ENCODE measurements at regions not wholly inside any gene's neighbourhood (a gene's known extent, or its start where the extent isn't known, plus 50 kb on each side); places are given as distances from the start of the nearest gene placed in this dataset.

- peaks cover 0 to 4% (median 0%) of the 10 kb centered on the region in 9 donors for H3K27me3 ChIP-seq
- H3K27ac ChIP-seq = no peak overlapping the region
- no peaks in the 10 kb centered on the region for H3K36me3 ChIP-seq
- H3K4me3 ChIP-seq = no peak overlapping the region
- TF ChIP-seq POLR2A (IDR thresholded peaks at IDR 0.05) = no peak
- TF ChIP-seq, protein P1, sequence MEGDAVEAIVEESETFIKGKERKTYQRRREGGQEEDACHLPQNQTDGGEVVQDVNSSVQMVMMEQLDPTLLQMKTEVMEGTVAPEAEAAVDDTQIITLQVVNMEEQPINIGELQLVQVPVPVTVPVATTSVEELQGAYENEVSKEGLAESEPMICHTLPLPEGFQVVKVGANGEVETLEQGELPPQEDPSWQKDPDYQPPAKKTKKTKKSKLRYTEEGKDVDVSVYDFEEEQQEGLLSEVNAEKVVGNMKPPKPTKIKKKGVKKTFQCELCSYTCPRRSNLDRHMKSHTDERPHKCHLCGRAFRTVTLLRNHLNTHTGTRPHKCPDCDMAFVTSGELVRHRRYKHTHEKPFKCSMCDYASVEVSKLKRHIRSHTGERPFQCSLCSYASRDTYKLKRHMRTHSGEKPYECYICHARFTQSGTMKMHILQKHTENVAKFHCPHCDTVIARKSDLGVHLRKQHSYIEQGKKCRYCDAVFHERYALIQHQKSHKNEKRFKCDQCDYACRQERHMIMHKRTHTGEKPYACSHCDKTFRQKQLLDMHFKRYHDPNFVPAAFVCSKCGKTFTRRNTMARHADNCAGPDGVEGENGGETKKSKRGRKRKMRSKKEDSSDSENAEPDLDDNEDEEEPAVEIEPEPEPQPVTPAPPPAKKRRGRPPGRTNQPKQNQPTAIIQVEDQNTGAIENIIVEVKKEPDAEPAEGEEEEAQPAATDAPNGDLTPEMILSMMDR (IDR thresholded peaks at IDR 0.05) = no peak
- intact Hi-C loops (cut with DNase I) = no loop called here
- peaks cover 0 to 8% (median 0%) of the 10 kb centered on the region in 12 donors for H3K9me3 ChIP-seq
- no peaks in the 10 kb centered on the region for H3K4me1 ChIP-seq
- 43 to 58% (median 51%) methylated on average over 7 of the region's 7 CpGs for WGBS, 4 donors
- ATAC-seq (no peak), DNase-seq (no peak)
Measured at GRCh38 chr7:68371985-68372384, 1226.3 kb upstream of the AUTS2 start.

DNA sequence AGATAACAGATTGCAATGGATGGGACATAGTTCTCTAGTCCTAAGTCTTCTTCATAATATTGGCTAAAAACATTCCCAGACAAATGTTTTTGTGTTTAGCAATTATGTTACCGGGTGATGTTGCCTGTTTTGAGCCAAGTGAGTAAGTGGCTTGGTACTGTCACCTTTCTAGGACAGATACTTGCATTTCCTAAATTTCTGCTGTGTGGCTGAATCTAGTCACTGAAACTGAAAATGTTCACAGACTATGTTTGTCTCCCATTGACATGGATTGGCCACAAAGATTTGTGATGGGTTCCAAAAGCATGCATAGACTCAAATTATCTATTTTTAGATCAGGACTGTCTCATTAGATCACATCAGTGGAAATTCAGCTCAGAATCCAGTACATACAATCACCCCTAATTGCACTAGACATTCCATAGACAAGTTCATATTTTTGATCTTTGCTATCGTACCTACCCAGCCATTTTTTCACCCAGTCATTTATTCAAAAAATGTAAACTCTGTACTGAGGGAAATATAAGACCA, 1222.1 kb upstream of the AUTS2 start:
- TF ChIP-seq, protein P1 (IDR thresholded peaks at IDR 0.05) = no peak
- TF ChIP-seq POLR2A (IDR thresholded peaks at IDR 0.05) = no peak
- Histone ChIP-seq H3K27ac (no peak overlapping the region), H3K9me3 (peaks cover 0 to 8% (median 0%) of the 10 kb centered on the region in 12 donors), H3K36me3 (no peaks in the 10 kb centered on the region), H3K4me3 (no peak overlapping the region), H3K4me1 (no peaks in the 10 kb centered on the region), H3K27me3 (no peaks in the 10 kb centered on the region)
- no peak for DNase-seq
- ATAC-seq = no peak
- WGBS, 4 donors = 67 to 87% (median 81%) methylated on average over 2 of the region's 2 CpGs
- intact Hi-C loops (cut with DNase I) = no loop called here

DNA sequence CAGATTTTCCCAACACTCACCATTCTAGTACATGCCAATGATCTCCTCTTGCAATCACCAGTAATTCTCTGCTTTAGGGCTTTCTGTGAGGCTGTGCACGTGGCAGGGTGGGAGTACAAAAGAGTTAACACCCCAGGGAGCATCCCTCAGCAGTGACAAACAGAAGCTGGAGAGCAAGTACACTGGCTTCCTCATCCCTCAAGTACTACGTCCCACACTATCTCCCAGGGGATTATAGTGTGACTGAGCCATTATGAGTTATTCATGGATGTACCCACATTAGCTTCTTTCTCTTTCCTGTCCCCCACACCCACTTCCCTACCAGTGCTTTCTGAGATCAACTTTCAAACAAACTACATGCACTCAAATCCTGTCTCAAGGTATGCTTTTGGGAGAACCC, 1216.5 kb upstream of the AUTS2 start:
- H3K27me3 ChIP-seq = no peaks in the 10 kb centered on the region
- TF ChIP-seq POLR2A (IDR thresholded peaks at IDR 0.05) = no peak
- TF ChIP-seq, protein P1 (IDR thresholded peaks at IDR 0.05) = no peak
- H3K36me3 ChIP-seq = no peaks in the 10 kb centered on the region
- H3K27ac ChIP-seq = no peak overlapping the region
- peaks cover 0 to 35% (median 16%) of the 10 kb centered on the region in 12 donors for H3K9me3 ChIP-seq
- intact Hi-C loops (cut with DNase I) = no loop called here
- DNase-seq = no peak
- 21 to 36% (median 28%) methylated on average over 2 of the region's 2 CpGs for WGBS, 4 donors
- no peak for ATAC-seq
- H3K4me3 ChIP-seq = no peak overlapping the region
- H3K4me1 ChIP-seq = no peaks in the 10 kb centered on the region

DNA sequence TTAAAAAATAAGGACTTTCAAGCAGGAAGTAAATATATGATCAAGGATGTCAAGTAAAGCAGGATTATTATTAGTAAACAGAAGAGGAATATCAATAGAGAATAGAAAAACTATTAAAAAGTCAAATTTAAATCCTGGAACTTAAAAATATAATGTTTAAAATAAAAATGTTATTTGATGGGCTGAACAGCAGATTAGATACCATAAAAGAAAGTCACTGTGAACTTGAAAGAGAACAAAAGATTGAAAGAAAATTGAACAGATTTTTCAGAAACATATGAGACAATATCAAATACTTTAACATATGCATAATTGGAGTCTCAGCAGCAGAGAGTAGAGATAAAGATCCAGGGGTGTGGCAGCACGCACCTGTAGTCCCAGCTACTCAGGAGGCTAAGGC, 1213.7 kb upstream of the AUTS2 start:
- no peak for ATAC-seq
- 79 to 88% (median 85%) methylated on average over 1 of the region's 1 CpG for WGBS, 4 donors

More for the DNA sequence above, 1213.7 kb upstream of the AUTS2 start:
- H3K36me3 ChIP-seq = no peaks in the 10 kb centered on the region
- H3K27me3 ChIP-seq = no peaks in the 10 kb centered on the region
- no peak for TF ChIP-seq POLR2A (IDR thresholded peaks at IDR 0.05)
- TF ChIP-seq, protein P1 (IDR thresholded peaks at IDR 0.05) = no peak
- peaks cover 0 to 35% (median 16%) of the 10 kb centered on the region in 12 donors for H3K9me3 ChIP-seq
- intact Hi-C loops (cut with DNase I) = no loop called here
- H3K4me1 ChIP-seq = no peaks in the 10 kb centered on the region
- no peak for DNase-seq
- no peak overlapping the region for H3K4me3 ChIP-seq
- H3K27ac ChIP-seq = no peak overlapping the region
